ENCODE measurements at regions not wholly inside any gene's neighbourhood (a gene's known extent, or its start where the extent isn't known, plus 50 kb on each side); places are given as distances from the start of the nearest gene placed in this dataset.

- Histone ChIP-seq H4K20me1 (ENCODE audit: insufficient read depth) (no peaks in the 10 kb centered on the region), H2AFZ (peak overlapping the region; percentile 67; the same call in 1 of the 2 replicates), H3K4me2 (peak overlapping the region; percentile 63), H3K9me2 (ENCODE audit: insufficient read depth) (no peaks in the 10 kb centered on the region), H3K36me3 (ENCODE audit: low read depth) (no peaks in the 10 kb centered on the region), H3F3A (ENCODE audit: insufficient read depth, low read depth) (peaks cover 14% of the 10 kb centered on the region; the same call in 1 of the 2 replicates), H3K4me1 (replicated peaks; ENCODE audit: insufficient read depth) (peaks cover 37% of the 10 kb centered on the region), H3K79me2 (ENCODE audit: low read depth) (no peaks in the 10 kb centered on the region), H3K27ac (peak overlapping the region; percentile 45), H3K9me3 (ENCODE audit: insufficient read depth, low read depth) (no peaks in the 10 kb centered on the region; the same call in 1 of the 2 replicates), H3K27me3 (ENCODE audit: insufficient read depth, low read depth) (no peaks in the 10 kb centered on the region), H3K4me3 (no peak overlapping the region)
- TF ChIP-seq CTCF (conservative IDR thresholded peaks at IDR 0.05) (no peak), EZH2 (IDR thresholded peaks at IDR 0.05; ENCODE audit: low read depth) (no peak)
- ChIA-PET POLR2A (ENCODE audit: unreplicated experiment) (no interaction called here), CTCF (no interaction called here)
- intact Hi-C loops (cut with micrococcal nuclease; ENCODE audit: unreplicated experiment), result no loop called here
- DNase-seq, result no peak
- no TSS peak for BruUV-seq (replicated peaks)
Observed at GRCh38 chr2:6181926-6182325, 489.7 kb downstream of the SOX11 start.

- H3K79me2 ChIP-seq (ENCODE audit: low read depth), result no peaks in the 10 kb centered on the region
- H3K4me1 ChIP-seq (replicated peaks; ENCODE audit: insufficient read depth), result peaks cover 49% of the 10 kb centered on the region
- no peaks in the 10 kb centered on the region for H3K36me3 ChIP-seq (ENCODE audit: low read depth)
- intact Hi-C loops (cut with micrococcal nuclease; ENCODE audit: unreplicated experiment), result no loop called here
- no peak overlapping the region for H3K4me2 ChIP-seq
- H2AFZ ChIP-seq, result no peak overlapping the region
- ChIA-PET POLR2A (ENCODE audit: unreplicated experiment) (no interaction called here), CTCF (no interaction called here)
- no peaks in the 10 kb centered on the region for H3K9me3 ChIP-seq (ENCODE audit: insufficient read depth, low read depth)
- no TSS peak for BruUV-seq (replicated peaks)
- DNase-seq, result no peak
- H3F3A ChIP-seq (ENCODE audit: insufficient read depth, low read depth), result peaks cover 18% of the 10 kb centered on the region
- H3K4me3 ChIP-seq, result no peak overlapping the region
- no peaks in the 10 kb centered on the region for H4K20me1 ChIP-seq (ENCODE audit: insufficient read depth)
- no peak overlapping the region for H3K27ac ChIP-seq
- TF ChIP-seq EZH2 (IDR thresholded peaks at IDR 0.05; ENCODE audit: low read depth) (no peak), CTCF (conservative IDR thresholded peaks at IDR 0.05) (no peak)
- no peaks in the 10 kb centered on the region for H3K27me3 ChIP-seq (ENCODE audit: insufficient read depth, low read depth)
- H3K9me2 ChIP-seq (ENCODE audit: insufficient read depth), result no peaks in the 10 kb centered on the region
Observed at GRCh38 chr2:6183226-6183625, 491.0 kb downstream of the SOX11 start.

- no TSS peak for BruUV-seq (replicated peaks)
- no peaks in the 10 kb centered on the region for H4K20me1 ChIP-seq (ENCODE audit: insufficient read depth)
- DNase-seq, result no peak
- CTCF ChIA-PET, result no interaction called here
- H3F3A ChIP-seq (ENCODE audit: insufficient read depth, low read depth), result peaks cover 18% of the 10 kb centered on the region
- H3K9me3 ChIP-seq (ENCODE audit: insufficient read depth, low read depth), result peaks cover 10% of the 10 kb centered on the region; the same call in 1 of the 2 replicates
- intact Hi-C loops (cut with micrococcal nuclease; ENCODE audit: unreplicated experiment), result no loop called here
- POLR2A ChIA-PET (ENCODE audit: unreplicated experiment), result no interaction called here
- no peak overlapping the region for H2AFZ ChIP-seq
- H3K27me3 ChIP-seq (ENCODE audit: insufficient read depth, low read depth), result no peaks in the 10 kb centered on the region
- H3K4me1 ChIP-seq (replicated peaks; ENCODE audit: insufficient read depth), result peaks cover 49% of the 10 kb centered on the region
- H3K4me3 ChIP-seq, result no peak overlapping the region
- TF ChIP-seq CTCF (conservative IDR thresholded peaks at IDR 0.05) (no peak), EZH2 (IDR thresholded peaks at IDR 0.05; ENCODE audit: low read depth) (no peak)
- no peaks in the 10 kb centered on the region for H3K79me2 ChIP-seq (ENCODE audit: low read depth)
- H3K36me3 ChIP-seq (ENCODE audit: low read depth), result no peaks in the 10 kb centered on the region
- H3K27ac ChIP-seq, result no peak overlapping the region
- no peaks in the 10 kb centered on the region for H3K9me2 ChIP-seq (ENCODE audit: insufficient read depth)
- H3K4me2 ChIP-seq, result no peak overlapping the region
Observed at GRCh38 chr2:6184532-6185292, 492.5 kb downstream of the SOX11 start.

Measured in PC-9 (cell line).